ENCODE measurements at regions not wholly inside any gene's neighbourhood (a gene's known extent, or its start where the extent isn't known, plus 50 kb on each side); places are given as distances from the start of the nearest gene placed in this dataset.

DNA sequence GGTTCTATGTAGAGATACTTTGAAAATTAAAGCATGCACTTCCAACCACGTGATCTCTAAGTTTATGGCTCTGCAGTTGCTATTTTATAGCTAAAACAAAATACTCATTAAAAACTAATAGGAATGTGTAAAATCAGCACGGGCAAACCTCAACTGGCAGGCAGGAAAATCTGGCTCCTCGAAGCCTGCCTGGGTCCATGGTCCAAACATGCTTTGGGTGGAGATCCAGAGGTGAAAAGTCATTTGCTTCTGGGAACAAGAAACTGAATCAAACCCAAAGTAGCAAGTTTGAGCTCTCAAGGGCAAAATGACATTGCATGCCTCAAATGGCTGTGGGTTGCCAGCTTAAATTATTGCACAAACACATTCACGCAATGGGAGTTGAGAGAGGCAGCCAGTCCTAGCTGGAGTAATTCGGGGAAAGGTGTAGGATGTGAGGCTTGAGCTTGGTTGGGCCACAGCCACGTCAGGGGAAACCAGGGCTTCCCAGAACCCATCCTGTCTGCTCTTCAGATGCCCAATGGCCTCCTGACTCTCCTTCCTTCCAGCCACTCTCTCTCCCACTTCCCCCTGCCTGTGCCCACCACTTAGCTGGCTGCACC is 75.2 kb upstream of the LCLAT1 start:
- intact Hi-C loops (cut with micrococcal nuclease): no loop called here
- Histone ChIP-seq H3K4me3 (ENCODE audit: low read length) (no peak overlapping the region), H3K4me1 (ENCODE audit: control insufficient read depth, insufficient read depth, low read length) (no peaks in the 10 kb centered on the region), H3K27ac (ENCODE audit: low read length) (no peak overlapping the region), H3K27me3 (ENCODE audit: control insufficient read depth, insufficient read depth, low read length) (no peaks in the 10 kb centered on the region), H3K36me3 (ENCODE audit: control insufficient read depth, insufficient read depth, low read length) (no peaks in the 10 kb centered on the region), H3K9me3 (ENCODE audit: control insufficient read depth, insufficient read depth, low read length) (no peaks in the 10 kb centered on the region)
- DNase-seq (no peak), ATAC-seq (no peak)
- Mint-ChIP-seq H3K36me3 (no peaks in the 10 kb centered on the region), H3K4me3 (no peak overlapping the region), H3K4me1 (no peaks in the 10 kb centered on the region), H3K27ac (no peak overlapping the region), H3K27me3 (ENCODE audit: low read depth in 2 of 2) (no peaks in the 10 kb centered on the region), H3K9me3 (no peaks in the 10 kb centered on the region)
- TF ChIP-seq, protein P1, sequence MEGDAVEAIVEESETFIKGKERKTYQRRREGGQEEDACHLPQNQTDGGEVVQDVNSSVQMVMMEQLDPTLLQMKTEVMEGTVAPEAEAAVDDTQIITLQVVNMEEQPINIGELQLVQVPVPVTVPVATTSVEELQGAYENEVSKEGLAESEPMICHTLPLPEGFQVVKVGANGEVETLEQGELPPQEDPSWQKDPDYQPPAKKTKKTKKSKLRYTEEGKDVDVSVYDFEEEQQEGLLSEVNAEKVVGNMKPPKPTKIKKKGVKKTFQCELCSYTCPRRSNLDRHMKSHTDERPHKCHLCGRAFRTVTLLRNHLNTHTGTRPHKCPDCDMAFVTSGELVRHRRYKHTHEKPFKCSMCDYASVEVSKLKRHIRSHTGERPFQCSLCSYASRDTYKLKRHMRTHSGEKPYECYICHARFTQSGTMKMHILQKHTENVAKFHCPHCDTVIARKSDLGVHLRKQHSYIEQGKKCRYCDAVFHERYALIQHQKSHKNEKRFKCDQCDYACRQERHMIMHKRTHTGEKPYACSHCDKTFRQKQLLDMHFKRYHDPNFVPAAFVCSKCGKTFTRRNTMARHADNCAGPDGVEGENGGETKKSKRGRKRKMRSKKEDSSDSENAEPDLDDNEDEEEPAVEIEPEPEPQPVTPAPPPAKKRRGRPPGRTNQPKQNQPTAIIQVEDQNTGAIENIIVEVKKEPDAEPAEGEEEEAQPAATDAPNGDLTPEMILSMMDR (IDR thresholded peaks at IDR 0.05): no peak
- WGBS (ENCODE audit: insufficient coverage): 88% methylated on average over 5 of the region's 6 CpGs

DNA sequence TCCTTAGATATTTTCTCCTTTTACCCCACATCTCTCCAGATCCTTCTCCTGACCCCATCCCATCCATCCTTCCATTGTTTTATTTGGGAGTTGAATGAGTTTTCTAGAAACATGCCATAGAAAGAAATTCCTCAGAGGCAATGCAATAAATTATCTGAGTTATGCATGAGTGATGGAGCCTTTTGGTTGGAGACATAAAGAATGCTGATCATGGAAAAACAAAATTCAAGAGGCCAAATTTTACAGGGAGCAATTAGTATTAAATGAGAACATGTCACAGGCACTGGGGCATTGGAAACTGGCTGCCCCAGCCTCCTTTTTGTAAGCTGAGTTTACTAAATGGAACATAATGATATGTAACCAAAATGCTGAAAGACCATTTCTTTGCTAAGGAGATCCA is 74.2 kb upstream of the LCLAT1 start:
- no peak overlapping the region for H3K4me3 ChIP-seq (ENCODE audit: low read length)
- H3K9me3 ChIP-seq (ENCODE audit: control insufficient read depth, insufficient read depth, low read length): no peaks in the 10 kb centered on the region
- no peaks in the 10 kb centered on the region for H3K36me3 ChIP-seq (ENCODE audit: control insufficient read depth, insufficient read depth, low read length)
- no peak overlapping the region for H3K4me3 Mint-ChIP-seq
- no peaks in the 10 kb centered on the region for H3K9me3 Mint-ChIP-seq
- TF ChIP-seq, protein P1 (IDR thresholded peaks at IDR 0.05): no peak
- H3K27ac Mint-ChIP-seq: no peak overlapping the region
- H3K36me3 Mint-ChIP-seq: no peaks in the 10 kb centered on the region
- DNase-seq (no peak), ATAC-seq (no peak)
- no peaks in the 10 kb centered on the region for H3K4me1 Mint-ChIP-seq
- no peaks in the 10 kb centered on the region for H3K27me3 Mint-ChIP-seq (ENCODE audit: low read depth in 2 of 2)
- H3K4me1 ChIP-seq (ENCODE audit: control insufficient read depth, insufficient read depth, low read length): no peaks in the 10 kb centered on the region
- intact Hi-C loops (cut with micrococcal nuclease): no loop called here
- H3K27me3 ChIP-seq (ENCODE audit: control insufficient read depth, insufficient read depth, low read length): no peaks in the 10 kb centered on the region
- H3K27ac ChIP-seq (ENCODE audit: low read length): no peak overlapping the region

DNA sequence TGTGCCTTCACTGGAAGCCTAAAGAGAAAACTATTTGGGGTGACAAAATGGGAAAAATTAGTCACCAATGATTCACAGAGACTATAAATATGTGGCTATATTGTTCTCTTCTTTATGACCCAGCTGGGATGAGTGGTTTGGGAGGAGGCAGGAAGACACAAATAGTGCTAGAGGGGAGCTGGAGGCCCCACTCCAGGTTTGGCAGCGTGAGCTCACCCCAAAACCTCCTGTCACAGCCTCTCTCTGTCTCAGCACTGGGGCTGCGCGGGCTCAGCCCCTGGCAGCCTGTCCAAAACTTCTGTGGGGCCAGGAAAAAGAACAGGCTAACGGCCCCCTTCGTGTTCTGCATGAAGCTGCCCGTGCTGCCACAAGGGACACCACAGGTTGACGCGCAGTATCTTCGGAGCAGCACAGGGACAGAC is 73.2 kb upstream of the LCLAT1 start:
- WGBS (ENCODE audit: insufficient coverage): 95% methylated on average over 9 of the region's 9 CpGs
- Mint-ChIP-seq H3K9me3 (no peaks in the 10 kb centered on the region), H3K4me3 (no peak overlapping the region), H3K27ac (no peak overlapping the region), H3K36me3 (no peaks in the 10 kb centered on the region), H3K4me1 (no peaks in the 10 kb centered on the region), H3K27me3 (ENCODE audit: low read depth in 2 of 2) (no peaks in the 10 kb centered on the region)
- H3K27ac ChIP-seq (ENCODE audit: low read length): no peak overlapping the region
- TF ChIP-seq, protein P1 (IDR thresholded peaks at IDR 0.05): no peak
- intact Hi-C loops (cut with micrococcal nuclease): no loop called here
- H3K9me3 ChIP-seq (ENCODE audit: control insufficient read depth, insufficient read depth, low read length): no peaks in the 10 kb centered on the region
- no peak overlapping the region for H3K4me3 ChIP-seq (ENCODE audit: low read length)
- no peaks in the 10 kb centered on the region for H3K4me1 ChIP-seq (ENCODE audit: control insufficient read depth, insufficient read depth, low read length)
- H3K36me3 ChIP-seq (ENCODE audit: control insufficient read depth, insufficient read depth, low read length): no peaks in the 10 kb centered on the region
- ATAC-seq (no peak), DNase-seq (no peak)
- no peaks in the 10 kb centered on the region for H3K27me3 ChIP-seq (ENCODE audit: control insufficient read depth, insufficient read depth, low read length)

DNA sequence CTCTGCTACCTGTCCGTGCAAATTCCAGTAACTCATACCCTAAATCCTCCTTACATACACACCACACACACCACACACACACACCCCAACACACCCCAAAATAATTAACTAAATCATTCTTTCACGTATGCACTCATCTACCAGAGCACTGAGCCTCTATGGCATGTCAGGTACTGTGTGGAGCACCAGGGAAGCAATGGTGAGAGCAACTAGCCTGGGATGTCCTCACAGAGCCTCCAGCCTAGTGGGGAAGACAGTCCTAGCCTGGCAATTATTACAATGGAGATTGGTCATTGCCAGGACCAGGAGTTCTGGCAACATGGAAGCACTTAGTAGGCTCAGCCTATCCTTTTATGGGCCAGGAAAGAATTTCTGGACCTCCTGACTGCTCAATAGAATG is 72.7 kb upstream of the LCLAT1 start:
- H3K9me3 ChIP-seq (ENCODE audit: control insufficient read depth, insufficient read depth, low read length): no peaks in the 10 kb centered on the region
- intact Hi-C loops (cut with micrococcal nuclease): no loop called here
- H3K4me3 ChIP-seq (ENCODE audit: low read length): no peak overlapping the region
- Mint-ChIP-seq H3K4me1 (no peaks in the 10 kb centered on the region), H3K27me3 (ENCODE audit: low read depth in 2 of 2) (no peaks in the 10 kb centered on the region), H3K36me3 (no peaks in the 10 kb centered on the region), H3K27ac (no peak overlapping the region), H3K4me3 (no peak overlapping the region), H3K9me3 (no peaks in the 10 kb centered on the region)
- H3K27me3 ChIP-seq (ENCODE audit: control insufficient read depth, insufficient read depth, low read length): no peaks in the 10 kb centered on the region
- 92% methylated on average over 2 of the region's 2 CpGs for WGBS (ENCODE audit: insufficient coverage)
- TF ChIP-seq, protein P1 (IDR thresholded peaks at IDR 0.05): no peak
- no peaks in the 10 kb centered on the region for H3K4me1 ChIP-seq (ENCODE audit: control insufficient read depth, insufficient read depth, low read length)
- ATAC-seq (no peak), DNase-seq (no peak)
- no peak overlapping the region for H3K27ac ChIP-seq (ENCODE audit: low read length)
- H3K36me3 ChIP-seq (ENCODE audit: control insufficient read depth, insufficient read depth, low read length): no peaks in the 10 kb centered on the region

Data from natural killer cell (primary cell).